GM12872 (cell line): ENCODE measurements at regions not wholly inside any gene's neighbourhood (a gene's known extent, or its start where the extent isn't known, plus 50 kb on each side); places are given as distances from the start of the nearest gene placed in this dataset.

Source experiments
- TF ChIP-seq, protein P1 (sequence below): IDR thresholded peaks from 3 replicates; pipeline ENCODE4 v1.5.1; 2011; ENCODE audit warnings: low read depth, mild to moderate bottlenecking, low read length, moderate library complexity; ENCODE audit not compliant: insufficient read depth

DNA sequence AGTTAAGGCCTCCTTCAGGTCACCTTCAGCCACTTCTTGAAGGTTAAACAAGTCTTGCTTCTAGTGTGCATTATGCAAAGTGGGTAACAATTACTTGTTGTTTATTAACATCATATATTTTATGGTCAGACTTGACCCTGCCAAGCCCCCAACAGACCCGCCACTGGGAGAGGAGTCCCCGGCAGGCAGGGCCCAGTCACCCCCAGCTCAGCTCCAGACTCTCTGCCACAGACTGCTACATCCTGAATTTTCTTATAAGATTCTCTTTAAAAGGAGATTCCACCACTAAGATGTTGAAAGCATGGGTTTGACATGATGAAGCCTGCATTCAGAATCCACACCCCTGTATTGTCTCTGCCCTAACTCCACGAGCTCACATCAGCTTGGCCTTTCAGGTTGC lies 174.3 kb upstream of the ARL4C start:
- TF ChIP-seq, protein P1, sequence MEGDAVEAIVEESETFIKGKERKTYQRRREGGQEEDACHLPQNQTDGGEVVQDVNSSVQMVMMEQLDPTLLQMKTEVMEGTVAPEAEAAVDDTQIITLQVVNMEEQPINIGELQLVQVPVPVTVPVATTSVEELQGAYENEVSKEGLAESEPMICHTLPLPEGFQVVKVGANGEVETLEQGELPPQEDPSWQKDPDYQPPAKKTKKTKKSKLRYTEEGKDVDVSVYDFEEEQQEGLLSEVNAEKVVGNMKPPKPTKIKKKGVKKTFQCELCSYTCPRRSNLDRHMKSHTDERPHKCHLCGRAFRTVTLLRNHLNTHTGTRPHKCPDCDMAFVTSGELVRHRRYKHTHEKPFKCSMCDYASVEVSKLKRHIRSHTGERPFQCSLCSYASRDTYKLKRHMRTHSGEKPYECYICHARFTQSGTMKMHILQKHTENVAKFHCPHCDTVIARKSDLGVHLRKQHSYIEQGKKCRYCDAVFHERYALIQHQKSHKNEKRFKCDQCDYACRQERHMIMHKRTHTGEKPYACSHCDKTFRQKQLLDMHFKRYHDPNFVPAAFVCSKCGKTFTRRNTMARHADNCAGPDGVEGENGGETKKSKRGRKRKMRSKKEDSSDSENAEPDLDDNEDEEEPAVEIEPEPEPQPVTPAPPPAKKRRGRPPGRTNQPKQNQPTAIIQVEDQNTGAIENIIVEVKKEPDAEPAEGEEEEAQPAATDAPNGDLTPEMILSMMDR = no peak

DNA sequence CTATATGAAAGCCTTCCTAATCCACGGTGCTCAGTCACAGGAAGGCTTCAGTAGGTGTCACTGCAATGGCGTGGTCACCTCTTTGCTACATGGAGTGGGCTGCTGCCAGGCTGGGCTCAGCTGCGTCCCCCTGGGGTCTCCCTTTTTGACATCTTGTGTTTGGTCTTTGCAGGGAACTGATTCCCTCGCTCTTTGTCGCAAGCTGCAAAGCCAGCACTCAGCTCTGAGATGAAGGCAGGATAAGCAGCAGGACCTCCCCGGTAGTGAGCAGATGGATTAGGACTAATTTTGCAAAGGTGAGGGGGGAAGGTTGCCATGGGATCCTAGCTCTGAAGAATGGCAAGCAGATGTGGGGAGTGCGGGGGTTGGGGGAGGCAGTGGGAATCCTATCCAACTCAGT lies 173.9 kb upstream of the ARL4C start:
- TF ChIP-seq, protein P1 = no peak

- TF ChIP-seq, protein P1 = no peak
Measured at GRCh38 chr2:234670052-234670451, 173.2 kb upstream of the ARL4C start.

DNA sequence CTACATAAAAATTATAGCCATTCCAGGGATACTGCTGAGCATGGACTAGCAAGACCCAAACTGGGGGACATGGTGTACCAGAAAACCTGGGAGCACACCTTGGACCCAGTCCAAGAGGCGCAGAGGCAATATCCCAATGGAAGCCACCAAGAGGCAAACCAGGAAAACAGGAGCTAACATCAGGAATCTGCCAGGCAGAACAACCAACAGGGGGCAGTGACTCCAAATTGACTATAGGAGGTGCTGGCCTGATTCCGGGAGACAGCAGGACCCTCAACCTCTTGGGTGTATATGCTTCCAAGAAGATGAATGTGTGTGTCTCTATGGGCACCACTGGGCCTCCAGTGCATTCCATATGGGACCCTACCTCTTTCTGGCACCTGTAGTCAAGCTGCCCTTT lies 172.7 kb upstream of the ARL4C start:
- TF ChIP-seq, protein P1 = no peak

DNA sequence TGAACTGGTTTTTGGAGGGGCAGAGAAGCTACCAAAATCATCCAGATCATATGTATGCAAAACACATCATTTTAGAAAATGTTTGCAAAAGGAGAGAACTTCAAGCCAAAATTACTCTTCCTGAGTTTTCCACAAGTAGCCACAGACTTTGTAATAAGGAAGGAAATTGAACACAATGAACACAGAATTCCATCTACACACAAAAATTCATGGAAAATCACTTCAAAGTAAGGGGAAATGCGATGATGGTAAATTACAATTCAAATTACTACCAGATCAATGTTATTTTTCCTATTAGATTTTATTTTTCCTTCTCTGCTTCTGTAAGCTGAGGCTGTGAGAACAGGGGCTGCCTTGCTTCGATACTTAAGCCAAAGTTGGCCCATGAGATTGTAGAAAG lies 172.1 kb upstream of the ARL4C start:
- TF ChIP-seq, protein P1 = no peak

DNA sequence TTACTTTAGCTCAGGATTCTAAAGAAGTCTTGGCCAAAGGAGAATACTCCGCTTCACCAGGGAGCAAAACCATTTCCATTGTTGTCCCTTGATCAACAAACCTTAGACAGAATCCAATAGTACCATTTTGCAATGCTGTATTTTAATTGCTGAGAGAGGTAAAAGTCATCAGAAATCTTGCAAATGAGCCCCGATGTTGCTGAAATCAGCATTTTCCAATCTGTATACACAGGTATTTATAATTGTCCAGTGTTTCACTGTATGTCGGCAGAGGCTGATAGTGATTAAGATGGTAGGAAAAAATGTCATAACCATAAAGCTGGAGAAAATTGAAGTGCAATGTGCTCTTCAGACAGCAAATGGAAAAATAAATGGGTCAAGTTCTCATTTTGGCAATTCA lies 170.0 kb upstream of the ARL4C start:
- TF ChIP-seq, protein P1 = no peak

DNA sequence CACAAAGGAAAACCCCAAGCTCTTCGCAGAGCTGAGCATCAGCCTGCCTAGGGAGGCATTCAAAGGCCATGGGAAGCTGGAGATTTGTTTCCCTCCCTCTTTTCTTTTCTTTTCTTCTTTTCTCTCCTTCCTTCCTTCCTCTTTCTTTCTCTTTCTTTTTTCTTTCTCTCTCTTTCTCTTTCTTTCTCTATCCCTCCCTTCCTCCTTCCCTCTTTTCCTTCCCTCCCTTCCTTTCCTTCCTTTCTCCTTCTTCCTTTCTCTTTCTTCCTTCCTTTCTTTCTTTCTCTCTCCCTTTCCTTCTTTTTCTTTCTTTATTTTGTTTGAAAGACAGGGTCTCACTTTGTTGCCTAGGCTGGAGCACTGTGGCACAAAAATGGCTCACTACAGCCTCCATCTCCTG lies 168.4 kb upstream of the ARL4C start:
- TF ChIP-seq, protein P1 = no peak

GRCh38 chr2:234661849-234662248 lies 165.0 kb upstream of the ARL4C start:
- TF ChIP-seq, protein P1 = no peak
